HFF-Myc (cell line): ENCODE measurements at regions not wholly inside any gene's neighbourhood (a gene's known extent, or its start where the extent isn't known, plus 50 kb on each side); places are given as distances from the start of the nearest gene placed in this dataset.

Experiments
- DNase-seq: peaks from one replicate; pipeline ENCODE4 v3.0.0-alpha.2; 2011; ENCODE audit warnings: low read depth; ENCODE audit errors: extremely low read depth
- H3K4me3 ChIP-seq: replicated peaks from 2 replicates; pipeline ENCODE4 v1.5.1; 2011; ENCODE audit warnings: low read depth, mild to moderate bottlenecking, control low read depth, low read length
- CTCF ChIP-seq: IDR thresholded peaks from 2 replicates; pipeline ENCODE4 v1.5.1; 2012; ENCODE audit warnings: mild to moderate bottlenecking, low read depth, low read length, control low read depth; ENCODE audit errors: missing control alignments

DNA sequence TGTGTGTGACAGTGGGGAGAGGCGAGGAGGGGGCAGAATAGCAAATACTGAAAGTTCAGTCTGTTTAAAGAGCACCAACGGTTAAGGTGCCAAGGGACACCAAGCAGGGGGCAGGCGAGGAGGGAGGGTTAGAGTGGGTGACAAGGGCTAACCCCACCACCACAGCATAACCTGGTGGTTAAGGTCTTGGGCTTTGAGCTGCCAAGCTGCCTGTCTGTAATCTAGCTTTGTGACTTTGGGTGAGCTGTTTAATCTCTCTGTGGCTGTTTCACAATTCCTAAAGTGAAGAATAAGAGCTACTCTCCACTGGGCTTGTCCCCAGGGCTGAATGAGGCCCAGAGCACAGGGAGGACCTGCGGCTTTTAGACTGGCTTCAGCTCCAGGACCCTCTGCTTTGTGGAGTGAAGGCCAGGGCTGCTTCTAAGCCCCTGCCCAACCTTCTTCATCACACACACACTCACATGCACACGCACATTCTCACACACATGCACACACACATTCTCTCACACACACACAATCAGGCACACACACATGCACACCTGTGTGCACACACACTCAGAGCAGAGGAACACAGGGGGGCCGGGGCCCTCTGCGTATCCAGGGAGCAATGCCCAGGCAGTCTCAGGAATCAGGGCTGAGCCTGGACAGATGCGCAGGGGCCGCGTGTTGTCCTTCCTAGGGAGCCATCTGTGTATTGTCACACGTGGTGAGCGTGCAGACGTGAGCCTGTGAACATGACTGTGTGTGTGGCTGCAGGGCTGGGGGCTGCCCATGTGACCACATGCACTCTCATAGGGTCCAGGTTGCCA lies 101.6 kb upstream of the TARDBP start:
- no peak for DNase-seq
- no peak overlapping the region for H3K4me3 ChIP-seq

DNA sequence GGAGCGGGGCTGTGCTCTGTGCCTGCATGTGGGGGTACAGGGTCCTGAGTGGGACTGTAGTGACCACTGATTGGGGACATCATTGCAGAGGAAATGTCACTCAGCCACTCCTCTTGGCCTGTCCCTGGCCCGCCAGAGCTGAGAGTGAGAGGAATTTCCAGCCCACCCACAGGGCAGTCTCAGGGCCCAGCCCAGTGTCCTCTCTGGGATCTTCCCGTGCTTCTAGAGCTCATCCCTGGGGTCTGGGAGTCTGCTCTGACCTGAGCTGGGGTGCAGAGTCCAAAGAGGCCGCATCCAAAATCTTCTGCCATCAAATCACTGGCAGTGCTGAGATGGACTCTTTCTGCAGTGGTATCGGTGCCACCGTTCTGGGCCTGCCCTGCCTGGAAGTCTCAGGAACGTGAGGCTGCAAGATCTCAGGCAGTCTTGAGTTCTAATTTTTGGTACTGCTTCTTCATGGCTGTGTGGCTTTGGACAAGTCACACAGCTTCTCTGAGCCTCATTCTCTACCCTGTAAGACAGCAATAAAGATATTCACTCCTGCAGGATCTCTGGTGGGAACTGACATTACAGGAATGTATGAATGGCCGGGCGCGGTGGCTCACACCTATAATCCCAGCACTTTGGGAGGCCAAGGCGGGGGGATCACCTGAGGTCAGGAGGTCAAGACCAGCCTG lies 100.8 kb upstream of the TARDBP start:
- no peak for DNase-seq
- TF ChIP-seq CTCF: no peak
- no peak overlapping the region for H3K4me3 ChIP-seq

More for the DNA sequence above, 101.6 kb upstream of the TARDBP start:
- no peak for TF ChIP-seq CTCF

- no peak overlapping the region for H3K4me3 ChIP-seq
- TF ChIP-seq CTCF: no peak
- no peak for DNase-seq
These were observed 100.0 kb upstream of the TARDBP start for GRCh38 chr1:10912441-10912840.

DNA sequence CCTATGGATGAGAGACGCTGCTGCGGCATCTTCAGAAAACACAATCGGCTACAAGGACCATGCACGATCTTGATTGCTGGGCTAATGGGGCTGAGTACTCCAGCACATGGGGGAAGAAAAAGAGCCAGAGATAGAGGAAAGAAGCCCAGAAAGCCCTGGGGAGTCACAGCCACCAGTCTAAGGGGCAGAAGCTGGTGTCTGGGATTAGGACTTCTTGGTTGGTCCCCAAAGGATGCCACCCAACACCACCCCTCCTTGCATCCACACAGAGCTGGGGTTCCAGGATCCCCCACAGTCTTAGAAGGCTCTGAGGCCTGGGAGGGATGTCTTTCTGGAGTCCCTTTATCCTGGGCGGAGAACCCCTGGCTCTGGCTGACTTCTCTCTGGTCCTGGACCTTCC lies 98.4 kb upstream of the TARDBP start:
- no peak for TF ChIP-seq CTCF
- DNase-seq: no peak
- no peak overlapping the region for H3K4me3 ChIP-seq

DNA sequence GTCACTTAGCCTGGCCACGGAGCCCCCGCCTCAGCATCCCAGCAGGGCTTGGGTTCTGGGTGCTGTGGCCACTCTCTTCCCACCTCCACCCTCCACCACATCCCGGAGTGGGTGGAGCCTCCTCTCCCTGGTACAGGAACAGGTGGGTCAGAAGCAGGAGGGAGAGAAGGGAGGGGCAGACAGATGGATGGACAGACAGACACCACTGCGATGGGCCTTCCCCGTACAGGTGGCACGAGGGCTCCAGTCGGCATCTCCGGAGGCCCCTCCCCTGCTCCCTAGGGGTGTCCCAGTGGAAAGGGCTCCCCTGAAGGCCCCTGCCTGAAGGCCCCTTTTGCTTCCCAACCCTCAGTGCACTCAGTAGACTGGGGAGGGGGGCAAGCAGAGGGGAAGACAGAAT lies 96.9 kb upstream of the TARDBP start:
- no peak overlapping the region for H3K4me3 ChIP-seq
- no peak for TF ChIP-seq CTCF
- no peak for DNase-seq

DNA sequence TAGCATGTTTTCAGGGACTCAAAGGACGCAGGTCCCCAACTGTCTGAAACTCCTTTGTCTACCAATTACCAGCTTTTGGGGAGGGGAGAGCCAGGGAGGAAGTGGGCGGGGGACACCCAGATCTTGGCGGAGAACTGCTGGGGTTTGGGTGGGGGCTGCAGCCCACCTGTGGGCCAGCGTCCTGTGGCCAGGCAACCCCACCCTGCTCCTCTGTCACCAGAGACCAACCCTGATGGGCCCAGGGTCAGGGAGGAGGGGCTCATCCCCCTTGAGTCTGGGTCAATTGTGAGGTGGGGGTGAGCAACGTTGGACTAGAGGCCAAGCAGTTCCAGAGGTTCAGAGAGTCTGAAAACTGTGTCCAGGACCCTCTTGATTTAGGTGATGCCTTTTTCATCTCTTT lies 96.1 kb upstream of the TARDBP start:
- no peak for DNase-seq
- H3K4me3 ChIP-seq: no peak overlapping the region
- no peak for TF ChIP-seq CTCF

DNA sequence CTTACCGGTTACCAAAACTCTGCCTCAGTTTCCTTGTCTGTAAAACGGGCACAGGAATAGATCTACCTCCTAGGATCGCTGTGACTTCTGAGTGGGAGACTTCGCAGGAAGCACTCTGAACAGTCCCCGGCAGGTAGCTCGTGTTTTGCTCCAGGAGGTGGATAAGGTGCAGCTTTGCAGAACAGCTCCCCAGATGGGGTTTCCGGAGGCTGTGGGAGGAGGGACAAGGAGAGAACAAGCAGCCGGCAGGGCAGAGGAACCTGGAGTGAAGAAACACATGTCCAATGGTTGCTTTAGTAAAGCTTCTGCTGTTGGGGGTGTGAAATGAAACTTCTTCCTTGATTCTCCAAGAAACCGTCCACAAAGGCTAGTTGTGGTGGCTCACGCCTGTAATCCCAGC lies 95.5 kb upstream of the TARDBP start:
- no peak for TF ChIP-seq CTCF
- DNase-seq: no peak
- H3K4me3 ChIP-seq: no peak overlapping the region
